Non-pigmented ciliary epithelial cell (primary cell): ENCODE measurements at regions not wholly inside any gene's neighbourhood (a gene's known extent, or its start where the extent isn't known, plus 50 kb on each side); places are given as distances from the start of the nearest gene placed in this dataset.

ENCODE experiments used
- DNase-seq: peaks from one replicate; pipeline ENCODE4 v3.0.0-alpha.2; 2010; ENCODE audit warnings: low read depth

DNA sequence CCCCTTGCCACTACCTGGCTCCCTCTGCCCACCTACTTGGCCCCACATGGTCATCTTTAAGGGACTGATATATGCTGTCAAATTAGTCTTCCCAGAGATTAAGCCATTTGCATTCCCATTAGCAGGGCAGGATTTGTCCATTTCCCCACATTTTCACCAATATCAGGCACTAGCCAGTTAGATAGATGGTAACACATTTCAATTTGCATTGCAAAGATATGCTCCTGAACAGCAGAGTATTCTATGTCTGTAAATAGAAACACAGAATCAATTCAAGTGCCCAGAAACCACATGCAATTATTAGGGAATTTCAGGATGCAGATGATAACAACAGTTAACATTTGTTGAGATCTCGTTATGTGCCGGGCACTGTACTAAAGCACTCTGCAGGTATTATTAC is 92.6 kb upstream of the IL12B start:
- no peak for DNase-seq

DNA sequence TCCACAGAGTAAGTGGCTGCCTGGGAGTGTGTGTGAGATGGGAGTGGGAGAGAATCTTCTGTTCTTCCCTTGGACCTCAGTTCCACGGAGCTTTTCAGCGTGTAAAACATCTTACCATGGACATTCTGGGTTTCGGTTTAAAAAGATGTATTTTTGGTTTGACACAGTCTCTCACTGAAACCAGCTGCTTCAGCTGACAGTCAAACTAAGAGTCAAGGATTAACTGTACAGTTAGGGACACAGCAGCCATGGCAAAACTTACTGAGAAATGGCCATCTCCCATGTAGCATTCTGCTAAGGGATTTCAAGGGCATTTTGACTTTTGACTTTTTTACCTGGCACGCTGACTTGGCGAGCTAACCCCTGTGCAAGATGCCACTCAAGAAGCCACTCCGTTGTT is 93.8 kb upstream of the IL12B start:
- DNase-seq = no peak

GRCh38 chr5:159426694-159427093 is 96.4 kb upstream of the IL12B start:
- DNase-seq = no peak

- DNase-seq = no peak
These were observed 97.1 kb upstream of the IL12B start for GRCh38 chr5:159427180-159428012.

- no peak for DNase-seq
These were observed 100.2 kb upstream of the IL12B start for GRCh38 chr5:159430361-159431012.

DNA sequence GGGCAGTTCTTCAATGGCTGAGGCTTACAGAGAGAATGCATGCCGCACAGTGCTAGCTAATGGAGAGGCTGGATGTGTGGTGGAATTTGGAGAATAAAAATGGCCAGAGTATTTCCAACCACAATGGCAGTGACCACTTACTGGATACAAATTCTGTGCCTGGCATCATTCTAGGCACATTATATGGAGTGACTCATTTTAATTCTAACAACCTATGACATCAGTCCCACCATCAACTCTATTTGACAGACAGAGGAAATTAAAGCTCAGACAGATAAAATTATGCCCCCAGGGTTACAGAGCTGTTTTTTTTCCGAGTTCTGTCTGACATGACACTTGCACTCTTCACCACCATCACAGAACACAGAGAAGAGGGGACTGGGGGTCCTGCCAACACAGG is 105.6 kb upstream of the IL12B start:
- no peak for DNase-seq

DNA sequence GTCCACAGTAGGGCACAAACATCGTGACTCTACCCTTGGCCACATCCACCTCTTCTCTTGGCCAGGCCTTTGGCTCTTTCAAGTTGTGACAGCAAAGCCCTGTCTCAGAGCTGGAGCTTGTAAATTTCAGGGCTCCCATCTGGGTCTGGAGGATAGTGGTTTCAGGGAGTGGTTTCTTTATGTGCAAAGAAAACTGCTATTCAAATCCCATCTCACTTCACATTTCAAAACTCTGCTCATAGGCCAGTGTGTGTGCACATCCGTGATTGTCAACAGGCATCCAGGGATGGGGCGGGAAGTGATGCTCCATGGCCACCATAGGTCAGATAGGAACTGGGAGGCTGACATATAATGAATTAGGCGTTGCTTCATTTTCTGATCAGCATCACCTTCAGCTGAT is 107.8 kb upstream of the IL12B start:
- DNase-seq = no peak

DNA sequence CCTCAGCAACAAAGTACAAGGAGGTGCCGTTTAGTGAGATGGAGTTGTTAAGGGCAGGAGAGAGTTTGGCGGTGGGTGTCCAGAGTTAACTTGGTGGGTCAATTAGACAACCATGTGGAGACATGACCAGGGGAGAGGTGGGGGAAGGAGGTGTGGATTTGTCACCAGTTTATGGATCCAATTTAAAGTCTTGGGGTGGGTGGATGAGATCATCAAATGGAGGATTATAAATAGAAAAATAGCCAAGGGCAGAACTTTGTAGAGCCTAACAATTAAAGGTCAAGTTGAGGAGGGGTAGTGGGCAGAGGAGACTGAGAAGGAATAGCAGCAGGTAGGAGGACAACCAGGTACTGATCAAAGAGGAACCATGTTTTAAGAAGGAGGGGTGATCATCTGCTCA is 108.7 kb upstream of the IL12B start:
- DNase-seq = no peak

GRCh38 chr5:159440235-159440634 is 109.9 kb upstream of the IL12B start:
- no peak for DNase-seq

- DNase-seq = no peak
These were observed 110.7 kb upstream of the IL12B start for GRCh38 chr5:159440968-159441367.

DNA sequence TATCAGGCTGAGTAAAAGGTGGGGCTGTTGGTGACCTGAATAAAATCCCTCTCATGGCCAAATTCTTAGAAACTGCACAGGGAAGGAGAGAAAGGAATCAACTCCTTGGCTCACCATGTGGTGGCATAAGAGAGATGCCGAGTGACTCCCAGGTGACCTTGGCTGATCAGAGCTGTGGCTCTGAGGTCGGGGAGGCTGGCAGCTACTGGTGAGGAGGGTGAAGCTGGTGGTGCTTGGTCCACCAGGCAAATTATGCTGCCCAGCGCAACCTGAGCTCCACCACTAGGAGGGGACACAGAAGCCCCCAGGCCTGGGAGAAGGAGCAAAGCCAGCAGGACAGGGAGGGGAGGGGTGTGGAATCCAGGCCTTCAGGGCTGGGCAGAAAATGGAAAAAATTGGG is 111.2 kb upstream of the IL12B start:
- DNase-seq = no peak

DNA sequence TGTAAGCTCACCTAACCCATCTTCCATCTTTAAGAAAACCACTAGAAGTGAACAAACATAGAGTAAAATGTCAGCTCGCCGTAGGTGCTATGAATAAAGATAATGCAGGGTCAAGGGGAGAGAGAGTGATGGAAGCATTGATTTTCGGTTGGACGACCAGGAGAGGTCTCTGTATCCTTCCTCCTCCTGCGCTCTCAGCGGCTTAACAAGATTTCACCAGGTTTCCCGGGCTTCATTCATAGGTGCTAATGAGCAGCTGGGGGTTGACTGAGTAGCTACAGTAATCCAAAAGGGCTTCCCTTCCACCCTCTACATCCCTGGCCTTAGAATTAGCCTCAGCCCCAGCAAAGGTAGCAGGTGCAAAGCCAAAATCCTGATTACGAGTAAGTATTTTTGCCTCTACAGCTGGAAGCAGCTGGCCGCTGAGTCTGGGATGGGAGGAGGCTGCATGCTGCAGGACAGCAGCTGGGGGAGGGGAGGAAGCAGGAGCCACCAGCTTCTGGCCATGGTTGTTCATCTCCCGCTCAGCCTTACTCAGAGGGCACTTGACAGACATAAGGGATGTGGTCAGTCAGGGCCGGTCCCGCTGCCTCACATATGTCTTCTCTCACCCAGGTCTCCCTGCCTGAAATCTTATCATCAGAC is 112.0 kb upstream of the IL12B start:
- no peak for DNase-seq

GRCh38 chr5:159444441-159445082 is 114.3 kb upstream of the IL12B start:
- no peak for DNase-seq

GRCh38 chr5:159447116-159447515 is 116.8 kb upstream of the IL12B start:
- DNase-seq = no peak

DNA sequence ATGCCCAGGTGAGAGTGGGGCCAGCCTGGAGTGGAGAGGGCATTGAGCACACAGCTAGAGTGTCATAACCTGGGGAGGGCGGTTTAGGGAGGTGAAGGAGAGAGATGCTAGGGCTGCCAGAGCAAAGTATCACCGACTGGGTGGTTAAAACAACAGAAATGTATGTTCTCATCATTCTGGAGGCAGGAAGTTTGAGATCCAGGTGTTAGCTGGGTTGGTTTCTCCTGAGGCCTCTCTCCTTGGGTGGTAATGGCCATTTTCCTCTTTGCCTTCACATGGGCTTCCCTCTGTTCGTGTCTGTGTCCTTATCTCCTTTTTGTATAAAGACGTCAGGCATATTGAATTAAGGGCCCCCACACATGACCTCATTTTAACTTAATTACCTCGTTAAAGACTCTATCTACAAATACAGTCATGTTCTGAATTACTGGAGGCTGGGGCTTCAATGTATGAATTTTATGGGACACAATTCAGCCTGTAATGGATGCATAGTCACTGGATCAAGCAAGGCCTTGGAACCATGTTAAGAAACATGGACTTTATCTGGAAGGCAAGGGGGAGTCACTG is 118.6 kb upstream of the IL12B start:
- DNase-seq = no peak

DNA sequence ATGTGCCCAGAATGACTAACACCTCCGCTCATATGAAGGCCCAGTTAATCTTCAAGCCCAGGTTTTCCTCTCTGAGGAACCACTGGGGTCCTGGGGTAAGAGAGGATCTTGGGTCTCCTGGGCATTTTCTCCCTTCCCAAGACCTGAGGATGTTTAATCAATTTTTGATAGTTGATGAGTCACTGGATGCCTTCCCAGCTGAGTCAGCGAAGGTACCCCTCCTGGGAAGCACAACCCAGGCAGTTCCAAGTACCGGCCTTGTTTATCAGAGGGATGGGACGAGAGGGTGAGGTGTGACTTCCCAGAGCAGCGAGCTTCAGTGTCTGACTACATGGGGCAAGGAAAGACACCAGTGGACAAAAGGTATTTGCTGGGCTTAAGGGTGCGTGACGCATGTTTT is 119.6 kb upstream of the IL12B start:
- no peak for DNase-seq

DNA sequence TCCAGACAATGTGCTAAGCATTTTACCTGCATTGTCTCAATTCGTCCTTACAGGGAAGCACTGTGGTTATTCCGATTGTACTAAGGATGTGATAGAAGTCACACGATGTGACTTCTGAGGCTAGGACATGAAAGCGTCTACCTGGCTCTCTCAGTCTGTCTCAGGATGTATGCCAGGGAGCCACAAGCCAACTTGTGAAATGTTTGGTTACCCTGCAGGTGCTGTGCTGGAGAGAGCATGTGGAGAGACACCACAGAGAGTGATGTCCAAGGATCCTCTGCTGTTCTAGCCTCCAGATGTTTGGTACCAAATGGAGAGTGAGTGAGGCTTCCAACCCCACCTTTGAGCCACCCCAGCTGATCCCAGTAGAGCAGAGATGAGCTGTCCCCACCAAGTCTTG is 120.1 kb upstream of the IL12B start:
- DNase-seq = no peak

- DNase-seq = peak; percentile 84
These were observed 121.1 kb upstream of the IL12B start for GRCh38 chr5:159451197-159452052.

DNA sequence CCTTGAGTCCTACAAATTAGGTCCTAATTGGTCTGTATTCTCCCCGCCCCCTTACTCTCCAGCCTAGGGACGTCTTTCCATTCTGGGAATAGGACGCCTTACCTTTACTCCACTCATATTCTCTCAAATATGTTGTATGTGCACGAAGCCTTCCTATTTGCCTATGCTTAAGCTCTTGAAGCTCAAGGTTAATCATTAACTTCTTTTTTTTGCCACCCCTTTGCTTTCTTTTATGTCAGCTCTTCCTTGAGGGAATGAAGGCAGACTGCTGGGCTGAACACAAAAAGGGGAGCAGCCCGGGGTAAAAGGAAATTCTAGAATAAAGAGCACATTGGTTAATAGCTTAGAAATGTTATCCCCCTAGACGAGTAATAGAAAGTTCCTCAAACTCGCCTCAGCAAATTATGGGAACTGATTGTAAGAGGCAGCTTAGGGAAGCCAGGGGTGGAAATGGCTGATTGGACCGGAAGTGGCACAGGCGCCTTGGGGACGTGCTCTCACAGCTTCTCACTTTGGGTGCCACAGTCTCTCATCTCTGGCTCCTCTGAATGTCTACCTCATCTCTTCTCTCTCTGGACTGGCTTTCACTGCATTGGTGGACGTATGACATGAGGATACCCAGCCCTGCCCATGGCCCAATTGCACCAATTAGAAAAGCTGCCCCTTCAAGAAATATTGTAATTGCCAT is 122.3 kb upstream of the IL12B start:
- DNase-seq = no peak

DNA sequence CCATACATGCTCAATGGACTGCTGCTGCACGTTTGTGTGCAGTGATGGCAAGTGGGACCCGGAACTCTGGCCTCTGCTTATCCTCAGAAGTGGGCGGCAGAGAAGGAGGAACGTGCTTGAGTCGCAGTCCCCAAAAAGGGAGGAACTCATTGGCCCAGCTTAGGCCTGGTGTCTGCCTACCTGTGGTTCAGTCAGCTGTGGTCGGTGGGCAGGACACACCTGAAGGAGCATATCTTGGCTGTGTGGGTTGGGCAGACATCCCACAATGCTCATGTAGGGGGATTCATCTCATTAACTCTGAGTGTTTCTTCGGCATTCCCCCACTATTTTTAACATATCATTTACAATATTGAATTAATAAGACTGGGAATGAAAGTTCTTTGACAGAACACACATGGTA is 122.9 kb upstream of the IL12B start:
- no peak for DNase-seq

DNA sequence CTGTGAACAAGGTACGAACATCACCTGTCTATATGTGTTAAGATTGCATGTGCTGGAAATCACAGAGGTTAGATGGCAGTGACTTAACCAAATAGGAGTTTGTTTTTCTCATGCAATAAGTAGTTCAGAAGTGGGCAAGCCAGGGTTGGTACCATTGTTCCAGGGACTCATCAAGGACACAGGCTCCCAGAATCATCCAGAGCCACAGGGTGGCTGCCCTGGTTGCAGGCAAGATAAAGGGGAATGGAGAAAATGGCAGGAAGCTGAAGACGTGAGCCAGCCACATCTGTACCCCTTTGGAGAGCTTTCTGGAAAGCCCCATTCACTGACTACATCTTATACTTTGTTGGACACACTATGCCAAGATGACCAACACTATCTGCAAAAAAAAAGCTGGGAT is 126.0 kb upstream of the IL12B start:
- DNase-seq = no peak
